ENCODE measurements at regions not wholly inside any gene's neighbourhood (a gene's known extent, or its start where the extent isn't known, plus 50 kb on each side); places are given as distances from the start of the nearest gene placed in this dataset.
"Not testable (repeated sequence)": the region's sequence is repeated elsewhere in the genome, so short reads cannot be mapped to it uniquely, and the experiment has no call there.

DNA sequence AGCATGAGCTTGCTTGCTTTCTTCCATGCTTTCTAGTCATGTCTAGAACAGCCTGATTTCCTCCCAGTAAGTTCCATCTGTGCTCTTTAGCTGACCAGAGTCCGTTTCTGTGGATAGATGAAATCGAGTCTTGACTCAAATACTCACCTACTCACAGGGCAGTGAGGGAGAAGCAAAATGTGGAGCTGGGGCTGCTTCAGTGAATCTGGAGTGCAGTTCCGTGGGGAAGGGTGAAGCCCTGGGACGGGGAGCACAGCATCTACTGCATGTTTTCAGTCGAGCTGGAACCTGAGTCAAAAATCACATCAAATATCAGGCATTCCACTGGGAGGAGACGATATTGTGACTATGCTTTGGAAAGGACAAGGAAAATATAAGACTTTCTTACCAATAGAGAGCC is 70.3 kb upstream of the PRMT8 start:
- H3K27ac ChIP-seq: no peak overlapping the region
- DNase-seq: no peak
- no peaks in the 10 kb centered on the region for H3K9me3 ChIP-seq (replicated peaks)
- H3K36me3 ChIP-seq: no peaks in the 10 kb centered on the region
- no peaks in the 10 kb centered on the region for H3K27me3 ChIP-seq
- H3K4me3 ChIP-seq: no peak overlapping the region
- H3K4me1 ChIP-seq: no peaks in the 10 kb centered on the region

DNA sequence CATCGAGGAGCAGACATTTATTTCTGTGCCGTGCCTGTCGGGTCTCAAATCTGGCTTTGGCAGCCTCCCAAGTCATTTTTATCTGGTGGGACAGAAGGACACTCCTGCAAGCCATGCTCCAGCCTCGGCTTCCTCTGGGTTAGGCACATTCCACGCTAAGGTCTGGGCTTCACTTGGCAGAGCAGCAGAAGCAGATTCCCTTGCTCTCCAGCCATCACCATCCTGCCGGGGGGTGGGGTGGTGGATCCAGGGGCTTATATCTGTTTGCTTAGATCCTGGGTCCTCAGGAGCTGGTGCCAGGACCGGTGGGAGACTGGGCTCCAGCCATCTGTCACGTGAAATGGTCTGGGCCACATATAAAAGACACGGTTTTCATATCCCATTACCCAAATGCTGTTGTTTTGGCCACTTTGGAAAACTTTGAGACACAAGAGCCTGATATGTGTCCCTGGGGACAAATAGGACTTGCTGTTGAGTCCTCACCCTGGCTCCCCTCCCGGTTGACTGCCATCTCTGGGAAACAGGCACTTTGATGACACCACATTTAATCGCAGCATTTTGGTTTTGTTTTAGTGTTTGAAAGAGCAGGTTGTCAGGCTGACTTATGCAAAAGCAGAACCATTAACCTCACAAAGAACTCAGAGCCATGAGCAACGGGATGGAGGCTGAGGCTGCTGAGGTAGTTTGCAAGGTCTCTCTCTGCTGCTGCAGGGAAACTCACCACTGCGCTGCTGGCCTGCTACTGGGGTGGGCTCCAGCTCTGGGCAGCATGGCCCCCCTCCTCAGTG is 69.6 kb upstream of the PRMT8 start:
- Histone ChIP-seq H3K27me3 (no peaks in the 10 kb centered on the region), H3K4me3 (no peak overlapping the region), H3K4me1 (no peaks in the 10 kb centered on the region), H3K9me3 (replicated peaks) (no peaks in the 10 kb centered on the region), H3K27ac (no peak overlapping the region), H3K36me3 (no peaks in the 10 kb centered on the region)
- DNase-seq: no peak

DNA sequence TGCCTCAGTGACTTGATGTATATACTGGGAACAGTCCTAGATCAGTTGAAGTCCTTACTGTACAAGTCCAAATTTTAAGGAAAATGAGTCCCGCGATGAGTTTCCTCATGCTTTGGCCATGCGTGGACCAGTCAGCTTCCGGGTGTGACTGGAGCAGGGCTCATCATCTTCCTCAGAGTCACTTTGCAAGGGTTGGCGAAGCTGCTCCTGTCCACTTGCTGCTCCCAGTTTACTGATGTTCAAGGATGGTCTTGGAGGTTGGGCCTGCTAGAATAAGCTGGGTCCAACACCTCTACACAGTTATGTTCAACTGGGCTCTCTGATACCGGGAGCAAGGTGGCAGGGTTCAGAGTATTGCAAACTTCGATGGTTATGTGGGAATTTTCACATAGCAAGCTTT is 66.2 kb upstream of the PRMT8 start:
- not testable (repeated sequence) for DNase-seq; H3K4me3 ChIP-seq; H3K4me1 ChIP-seq; H3K27me3 ChIP-seq; H3K9me3 ChIP-seq (replicated peaks); H3K27ac ChIP-seq; H3K36me3 ChIP-seq

DNA sequence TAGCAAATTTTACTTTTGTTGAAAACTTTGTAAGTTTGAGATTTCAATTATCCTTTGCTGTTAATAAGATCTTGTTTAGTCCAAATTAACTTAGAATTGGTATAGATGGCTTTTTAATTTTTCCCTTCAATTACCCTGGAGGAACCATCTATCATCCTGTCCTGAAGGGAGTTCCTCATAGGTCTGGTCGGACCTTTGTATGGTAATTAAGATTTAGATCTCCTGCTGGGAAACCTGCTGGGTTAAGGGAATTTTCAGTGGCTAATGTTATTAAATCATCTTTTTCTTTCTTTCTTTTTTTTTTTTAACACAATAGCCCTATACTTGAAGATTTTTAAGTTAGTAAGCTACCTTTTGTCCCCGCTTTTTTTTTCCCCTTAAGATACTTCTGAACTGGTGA is 63.0 kb upstream of the PRMT8 start:
- no peak for DNase-seq
- Histone ChIP-seq H3K27ac (no peak overlapping the region), H3K4me3 (no peak overlapping the region), H3K9me3 (replicated peaks) (0 out of 2 replicates have a peak, but pooled peaks cover 2% of the 10 kb centered on the region), H3K27me3 (0 out of 2 replicates have a peak, but pooled peaks cover 7% of the 10 kb centered on the region), H3K36me3 (no peaks in the 10 kb centered on the region), H3K4me1 (no peaks in the 10 kb centered on the region)

DNA sequence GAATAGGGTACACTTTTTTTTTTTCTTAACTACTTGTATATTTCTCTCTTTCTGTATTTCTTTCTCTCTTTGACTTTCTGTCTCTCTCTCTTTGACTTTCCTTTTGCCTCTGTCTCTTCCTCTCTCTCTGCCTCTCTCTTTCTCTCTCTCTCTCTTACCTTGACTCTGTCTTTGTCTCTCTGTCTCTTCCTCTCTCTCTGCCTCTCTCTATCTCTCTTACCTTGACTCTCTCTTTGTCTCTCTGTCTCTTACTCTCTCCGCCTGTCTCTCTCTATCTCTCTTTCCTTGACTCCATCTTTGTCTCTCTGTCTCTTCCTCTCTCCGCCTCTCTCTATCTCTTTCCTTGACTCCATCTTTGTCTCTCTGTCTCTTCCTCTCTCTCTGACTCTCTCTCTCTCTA is 62.4 kb upstream of the PRMT8 start:
- Histone ChIP-seq H3K9me3 (replicated peaks) (0 out of 2 replicates have a peak, but pooled peaks cover 2% of the 10 kb centered on the region), H3K4me3 (no peak overlapping the region), H3K27me3 (0 out of 2 replicates have a peak, but pooled peaks cover 7% of the 10 kb centered on the region), H3K4me1 (no peaks in the 10 kb centered on the region), H3K36me3 (no peaks in the 10 kb centered on the region), H3K27ac (no peak overlapping the region)
- no peak for DNase-seq

- 0 out of 2 replicates have a peak, but pooled peaks cover 11% of the 10 kb centered on the region for H3K27me3 ChIP-seq
- not testable (repeated sequence) for H3K4me3 ChIP-seq; H3K4me1 ChIP-seq; DNase-seq; H3K27ac ChIP-seq; H3K9me3 ChIP-seq (replicated peaks); H3K36me3 ChIP-seq
These were observed 61.5 kb upstream of the PRMT8 start for GRCh38 chr12:3429523-3429922.

- Histone ChIP-seq H3K4me3 (no peak overlapping the region), H3K4me1 (no peaks in the 10 kb centered on the region), H3K36me3 (no peaks in the 10 kb centered on the region), H3K27me3 (0 out of 2 replicates have a peak, but pooled peaks cover 11% of the 10 kb centered on the region), H3K9me3 (replicated peaks) (0 out of 2 replicates have a peak, but pooled peaks cover 2% of the 10 kb centered on the region), H3K27ac (no peak overlapping the region)
- DNase-seq: no peak
These were observed 59.3 kb upstream of the PRMT8 start for GRCh38 chr12:3431686-3432085.

DNA sequence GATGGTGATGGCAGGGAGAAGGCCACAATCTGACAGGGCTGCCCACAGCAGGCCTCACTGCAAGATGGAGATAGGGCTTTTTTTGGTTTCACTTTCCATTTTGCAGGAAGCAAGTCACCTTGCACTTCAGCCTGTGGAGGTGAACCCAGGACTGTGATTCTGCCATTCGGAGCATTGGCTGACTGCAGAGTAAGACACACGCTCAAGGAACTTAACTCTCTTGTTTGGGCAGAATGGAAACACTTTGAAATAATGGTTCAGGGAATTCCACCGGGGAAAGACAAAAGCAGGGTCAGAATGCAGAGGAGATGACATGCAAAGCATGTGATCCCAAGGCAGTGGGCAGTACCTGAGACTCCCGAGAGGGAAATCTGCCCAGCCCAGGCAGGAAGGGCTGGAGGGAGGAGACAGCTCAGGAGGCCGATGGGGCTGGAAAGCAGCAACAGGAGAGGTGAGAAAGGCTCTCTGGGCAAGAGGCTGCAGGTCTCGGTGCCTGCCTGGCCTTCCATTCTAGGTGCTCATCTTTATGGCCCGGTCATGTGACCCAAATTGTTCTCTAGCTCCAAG is 58.7 kb upstream of the PRMT8 start:
- H3K4me1 ChIP-seq: no peaks in the 10 kb centered on the region
- H3K9me3 ChIP-seq (replicated peaks): 0 out of 2 replicates have a peak, but pooled peaks cover 2% of the 10 kb centered on the region
- no peak overlapping the region for H3K4me3 ChIP-seq
- no peaks in the 10 kb centered on the region for H3K36me3 ChIP-seq
- H3K27ac ChIP-seq: no peak overlapping the region
- H3K27me3 ChIP-seq: 0 out of 2 replicates have a peak, but pooled peaks cover 11% of the 10 kb centered on the region
- DNase-seq: no peak

DNA sequence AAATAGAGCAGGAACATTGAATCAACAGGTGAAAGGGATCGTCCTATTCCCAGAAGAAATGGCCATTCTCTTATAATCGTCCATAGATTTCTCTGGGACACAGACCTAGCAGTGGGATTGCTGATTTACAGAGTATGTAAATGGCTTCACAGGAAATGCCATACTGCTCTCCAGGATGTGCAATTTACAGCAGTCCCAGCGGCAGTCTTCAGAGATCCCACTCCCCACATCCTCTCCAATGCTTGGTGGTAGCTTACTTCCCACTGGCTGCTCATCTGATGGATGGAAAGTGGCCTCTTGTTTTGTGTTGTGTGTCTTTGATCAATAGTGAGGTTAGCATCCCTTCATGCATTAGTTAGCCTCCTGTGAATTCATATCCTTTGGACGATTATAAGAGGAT is 58.1 kb upstream of the PRMT8 start:
- Histone ChIP-seq H3K27ac (no peak overlapping the region), H3K9me3 (replicated peaks) (0 out of 2 replicates have a peak, but pooled peaks cover 2% of the 10 kb centered on the region), H3K4me1 (no peaks in the 10 kb centered on the region), H3K4me3 (no peak overlapping the region), H3K36me3 (no peaks in the 10 kb centered on the region), H3K27me3 (0 out of 2 replicates have a peak, but pooled peaks cover 11% of the 10 kb centered on the region)
- DNase-seq: no peak

- no peaks in the 10 kb centered on the region for H3K9me3 ChIP-seq (replicated peaks)
These were observed 54.4 kb upstream of the PRMT8 start for GRCh38 chr12:3436461-3437065.

GRCh38 chr12:3437986-3438385 is 53.0 kb upstream of the PRMT8 start:
- H3K4me3 ChIP-seq: no peak overlapping the region

More at GRCh38 chr12:3436461-3437065, 54.4 kb upstream of the PRMT8 start:
- Histone ChIP-seq H3K4me1 (no peaks in the 10 kb centered on the region), H3K36me3 (no peaks in the 10 kb centered on the region), H3K27ac (no peak overlapping the region), H3K27me3 (peaks cover 18% of the 10 kb centered on the region), H3K4me3 (no peak overlapping the region)
- no peak for DNase-seq

GRCh38 chr12:3438401-3438800 is 52.6 kb upstream of the PRMT8 start:
- Histone ChIP-seq H3K9me3 (replicated peaks) (no peaks in the 10 kb centered on the region), H3K4me1 (no peaks in the 10 kb centered on the region), H3K4me3 (no peak overlapping the region), H3K27ac (no peak overlapping the region), H3K27me3 (peaks cover 16% of the 10 kb centered on the region), H3K36me3 (no peaks in the 10 kb centered on the region)
- no peak for DNase-seq

More at GRCh38 chr12:3437986-3438385, 53.0 kb upstream of the PRMT8 start:
- no peak overlapping the region for H3K27ac ChIP-seq
- H3K27me3 ChIP-seq: peaks cover 16% of the 10 kb centered on the region
- no peaks in the 10 kb centered on the region for H3K4me1 ChIP-seq
- DNase-seq: no peak
- H3K36me3 ChIP-seq: no peaks in the 10 kb centered on the region
- H3K9me3 ChIP-seq (replicated peaks): no peaks in the 10 kb centered on the region

Measured in SJCRH30 (cell line).